Stimulated activated CD4-positive, alpha-beta T cell treated with anti-CD3 and anti-CD28 coated beads, Interleukin-1b, Interleukin-23, amount 100 ng/mL, for 24 hours (primary cell): ENCODE measurements at regions not wholly inside any gene's neighbourhood (a gene's known extent, or its start where the extent isn't known, plus 50 kb on each side); places are given as distances from the start of the nearest gene placed in this dataset.
"Not testable (repeated sequence)": the region's sequence is repeated elsewhere in the genome, so short reads cannot be mapped to it uniquely, and the experiment has no call there.

Experiments
- DNase-seq, 4 experiments: peaks; one replicate each; pipeline ENCODE4 v3.0.0-alpha.2; 2020; ENCODE audit warnings: low read depth in 4 of 4, low spot score in 1 of 4

GRCh38 chr4:38413524-38414341, 250.3 kb upstream of the KLF3 start:
- DNase-seq = no peak

- no peak for DNase-seq
These were observed 249.6 kb upstream of the KLF3 start for GRCh38 chr4:38414410-38414809.

- no peak for DNase-seq
These were observed 248.3 kb upstream of the KLF3 start for GRCh38 chr4:38415682-38416081.

GRCh38 chr4:38416450-38417014, 247.5 kb upstream of the KLF3 start:
- no peak for DNase-seq

- DNase-seq = not testable (repeated sequence)
These were observed 243.7 kb upstream of the KLF3 start for GRCh38 chr4:38420254-38420653.

- no peak for DNase-seq
These were observed 241.1 kb upstream of the KLF3 start for GRCh38 chr4:38422850-38423249.

GRCh38 chr4:38424151-38424871, 239.7 kb upstream of the KLF3 start:
- DNase-seq = no peak

GRCh38 chr4:38426532-38426931, 237.5 kb upstream of the KLF3 start:
- DNase-seq = no peak

- DNase-seq = no peak
These were observed 233.2 kb upstream of the KLF3 start for GRCh38 chr4:38430841-38431240.

- no peak for DNase-seq
These were observed 221.8 kb upstream of the KLF3 start for GRCh38 chr4:38442073-38442788.

- no peak for DNase-seq
These were observed 214.4 kb upstream of the KLF3 start for GRCh38 chr4:38449506-38450174.

- no peak for DNase-seq
These were observed 212.0 kb upstream of the KLF3 start for GRCh38 chr4:38452009-38452408.

GRCh38 chr4:38452542-38452941, 211.5 kb upstream of the KLF3 start:
- no peak for DNase-seq

GRCh38 chr4:38453253-38453881, 210.6 kb upstream of the KLF3 start:
- no peak for DNase-seq

GRCh38 chr4:38454284-38454683, 209.7 kb upstream of the KLF3 start:
- DNase-seq = no peak

- no peak for DNase-seq
These were observed 208.7 kb upstream of the KLF3 start for GRCh38 chr4:38455092-38455862.

- DNase-seq = no peak
These were observed 207.9 kb upstream of the KLF3 start for GRCh38 chr4:38456096-38456495.

GRCh38 chr4:38461342-38461741, 202.7 kb upstream of the KLF3 start:
- DNase-seq = no peak

- no peak for DNase-seq
These were observed 201.5 kb upstream of the KLF3 start for GRCh38 chr4:38462367-38463055.
